ENCODE measurements at regions not wholly inside any gene's neighbourhood (a gene's known extent, or its start where the extent isn't known, plus 50 kb on each side); places are given as distances from the start of the nearest gene placed in this dataset.
"Not testable (repeated sequence)": the region's sequence is repeated elsewhere in the genome, so short reads cannot be mapped to it uniquely, and the experiment has no call there.

DNA sequence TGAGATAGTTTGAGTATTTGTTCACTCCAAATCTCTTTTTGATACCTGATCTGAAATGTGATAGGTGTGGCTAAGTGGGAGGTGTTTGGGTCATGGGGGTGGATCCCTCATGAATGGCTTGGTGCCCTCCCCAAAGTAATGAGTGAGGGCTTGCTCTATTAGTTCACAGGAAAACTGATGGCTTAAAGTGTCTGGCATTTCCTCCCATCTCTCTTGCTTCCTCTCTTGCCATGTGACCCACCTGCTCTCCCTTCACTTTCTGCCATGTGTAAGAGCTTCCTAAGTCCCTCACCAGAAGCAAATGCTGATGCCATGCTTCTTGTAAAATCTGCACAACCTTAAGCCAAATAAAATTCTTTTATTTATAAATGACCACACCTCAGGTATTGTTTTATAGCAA, 61.1 kb downstream of the MAD2L1 start:
- Mint-ChIP-seq H3K27me3 (peaks cover 0 to 19% (median 3%) of the 10 kb centered on the region in 5 donors), H3K27ac (no peak overlapping the region), H3K9me3 (no peaks in the 10 kb centered on the region), H3K4me3 (no peak overlapping the region), H3K36me3 (no peaks in the 10 kb centered on the region), H3K4me1 (no peaks in the 10 kb centered on the region)
- DNase-seq (no peak), ATAC-seq (no peak)
- POLR2A ChIA-PET, result no interaction called here

DNA sequence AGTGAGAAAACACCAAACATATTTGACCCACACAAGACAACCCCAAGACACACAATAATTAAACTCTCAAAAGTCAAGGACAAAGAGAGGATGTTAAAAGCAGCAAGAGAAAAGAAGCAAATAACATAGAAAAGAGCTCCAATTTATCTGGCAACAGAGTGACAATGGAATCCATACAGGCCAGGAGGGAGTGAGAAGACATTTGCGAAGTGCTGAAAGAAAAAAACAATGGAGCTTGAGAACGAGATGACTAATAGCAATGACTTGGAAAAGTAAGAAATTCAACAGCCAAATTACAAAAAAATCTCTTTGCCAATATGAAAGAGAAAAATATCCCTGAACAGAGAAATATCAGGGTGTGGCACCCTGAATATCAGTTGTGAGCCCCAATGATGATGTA, 61.6 kb downstream of the MAD2L1 start:
- no peak overlapping the region for H3K4me3 Mint-ChIP-seq
- no peaks in the 10 kb centered on the region for H3K9me3 Mint-ChIP-seq
- H3K36me3 Mint-ChIP-seq, result no peaks in the 10 kb centered on the region
- DNase-seq, result no peak
- ATAC-seq, result no peak
- no peaks in the 10 kb centered on the region for H3K4me1 Mint-ChIP-seq
- H3K27me3 Mint-ChIP-seq, result peaks cover 0 to 19% (median 3%) of the 10 kb centered on the region in 5 donors
- H3K27ac Mint-ChIP-seq, result no peak overlapping the region
- POLR2A ChIA-PET, result no interaction called here

DNA sequence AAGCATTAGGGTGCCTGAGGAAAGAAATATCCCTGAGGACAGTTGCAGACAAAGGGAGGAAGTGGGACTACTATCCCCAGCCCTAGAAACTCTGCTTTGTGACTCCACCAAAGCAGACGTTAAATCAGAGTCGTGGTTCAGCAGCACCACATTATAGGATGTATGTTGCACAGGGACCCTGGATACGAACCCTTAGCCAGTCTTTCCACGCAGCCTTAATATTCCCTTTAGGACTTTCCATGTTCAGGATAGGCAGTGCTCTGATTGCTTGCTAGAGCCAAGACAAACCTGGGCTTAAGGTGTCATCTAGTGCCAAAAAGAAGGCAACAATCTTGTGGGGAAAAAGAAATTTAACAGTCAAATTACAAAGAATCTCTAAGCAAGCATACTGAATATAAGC, 62.6 kb downstream of the MAD2L1 start:
- H3K4me3 Mint-ChIP-seq, result no peak overlapping the region
- peaks cover 0 to 16% (median 3%) of the 10 kb centered on the region in 5 donors for H3K27me3 Mint-ChIP-seq

DNA sequence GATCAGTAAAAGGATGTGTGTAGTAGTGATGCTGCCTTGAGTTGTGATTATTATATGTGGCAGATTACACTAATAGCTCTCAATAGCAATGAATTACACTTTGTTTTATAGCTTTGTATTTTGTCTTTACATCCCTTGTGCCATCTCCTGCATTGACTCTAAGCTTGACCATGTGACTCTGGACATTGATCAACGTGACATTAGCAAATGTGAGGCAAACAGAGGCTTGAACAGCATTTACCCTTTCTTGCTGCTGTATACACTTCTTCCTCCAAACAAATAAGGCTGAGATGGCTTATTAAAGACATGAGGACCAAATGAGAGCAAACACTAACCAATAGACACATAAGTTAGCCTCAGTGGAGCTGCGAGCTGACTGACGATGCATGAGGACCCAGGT, 63.5 kb downstream of the MAD2L1 start:
- Mint-ChIP-seq H3K36me3 (no peaks in the 10 kb centered on the region), H3K4me1 (no peaks in the 10 kb centered on the region), H3K9me3 (no peaks in the 10 kb centered on the region), H3K27me3 (peaks cover 0 to 16% (median 3%) of the 10 kb centered on the region in 5 donors), H3K27ac (no peak overlapping the region), H3K4me3 (no peak overlapping the region)
- DNase-seq, result no peak
- POLR2A ChIA-PET, result no interaction called here
- no peak for ATAC-seq

More for the DNA sequence above, 62.6 kb downstream of the MAD2L1 start:
- Mint-ChIP-seq H3K36me3 (no peaks in the 10 kb centered on the region), H3K4me1 (no peaks in the 10 kb centered on the region), H3K27ac (no peak overlapping the region), H3K9me3 (no peaks in the 10 kb centered on the region)
- POLR2A ChIA-PET, result no interaction called here
- ATAC-seq (no peak), DNase-seq (no peak)

DNA sequence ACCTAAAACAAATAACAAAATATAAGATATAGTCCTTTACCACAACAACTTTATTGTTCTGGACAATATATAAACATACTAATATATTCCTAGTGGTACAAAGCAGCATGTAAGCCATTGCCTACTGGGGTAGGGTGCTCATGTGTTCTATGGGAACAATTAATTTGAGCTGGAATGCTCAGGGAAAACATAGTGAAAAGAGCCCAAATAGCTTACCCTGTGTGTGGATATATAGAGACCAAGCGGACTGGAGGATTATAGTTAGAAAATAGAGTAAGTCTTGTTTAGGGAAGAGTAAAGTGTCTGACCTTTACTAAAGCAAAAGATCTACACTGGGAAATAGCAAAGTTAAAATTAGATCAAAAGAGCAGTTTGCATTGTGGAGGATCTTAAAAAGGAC, 64.8 kb downstream of the MAD2L1 start:
- Mint-ChIP-seq H3K27me3 (peaks cover 0 to 23% (median 6%) of the 10 kb centered on the region in 5 donors), H3K36me3 (no peaks in the 10 kb centered on the region), H3K9me3 (no peaks in the 10 kb centered on the region), H3K4me1 (no peaks in the 10 kb centered on the region), H3K27ac (no peak overlapping the region), H3K4me3 (no peak overlapping the region)
- ATAC-seq (no peak), DNase-seq (no peak)
- POLR2A ChIA-PET, result no interaction called here

DNA sequence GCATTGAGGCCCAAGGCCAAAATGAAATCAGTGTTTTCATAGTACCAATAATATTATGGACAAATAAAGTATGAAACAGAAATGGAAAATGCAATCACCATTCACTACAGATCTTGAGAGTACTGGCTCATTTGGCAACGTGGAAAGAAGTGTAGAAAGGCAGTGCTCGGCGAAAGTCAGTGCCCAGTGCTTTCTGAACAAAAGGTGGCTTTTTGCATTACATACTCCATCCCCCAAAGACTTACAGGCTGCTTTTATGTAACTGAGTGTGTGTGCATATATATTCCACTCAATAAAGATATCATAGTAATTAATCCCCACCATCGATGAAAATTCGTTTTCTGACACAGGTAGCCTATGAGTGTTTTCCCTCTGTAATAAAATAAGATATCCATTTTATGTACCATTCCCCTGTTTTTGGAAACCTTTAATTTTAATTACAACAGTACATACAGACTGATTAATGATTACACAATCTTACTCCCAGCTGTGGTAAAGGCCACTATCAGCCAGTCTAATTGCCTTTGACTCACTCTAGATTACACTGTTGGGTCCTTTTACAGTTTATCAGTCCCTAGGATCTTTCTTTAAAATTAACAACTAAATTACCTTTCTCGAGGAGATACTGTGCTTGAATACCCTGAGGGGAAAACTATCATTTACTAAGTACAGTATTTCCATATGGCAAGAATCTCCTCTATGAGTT, 65.9 kb downstream of the MAD2L1 start:
- no peak for ATAC-seq
- Mint-ChIP-seq H3K27me3 (peaks cover 0 to 30% (median 8%) of the 10 kb centered on the region in 5 donors), H3K4me3 (no peak overlapping the region), H3K4me1 (no peaks in the 10 kb centered on the region), H3K9me3 (no peaks in the 10 kb centered on the region), H3K36me3 (no peaks in the 10 kb centered on the region), H3K27ac (no peak overlapping the region)
- DNase-seq, result no peak
- POLR2A ChIA-PET, result no interaction called here

DNA sequence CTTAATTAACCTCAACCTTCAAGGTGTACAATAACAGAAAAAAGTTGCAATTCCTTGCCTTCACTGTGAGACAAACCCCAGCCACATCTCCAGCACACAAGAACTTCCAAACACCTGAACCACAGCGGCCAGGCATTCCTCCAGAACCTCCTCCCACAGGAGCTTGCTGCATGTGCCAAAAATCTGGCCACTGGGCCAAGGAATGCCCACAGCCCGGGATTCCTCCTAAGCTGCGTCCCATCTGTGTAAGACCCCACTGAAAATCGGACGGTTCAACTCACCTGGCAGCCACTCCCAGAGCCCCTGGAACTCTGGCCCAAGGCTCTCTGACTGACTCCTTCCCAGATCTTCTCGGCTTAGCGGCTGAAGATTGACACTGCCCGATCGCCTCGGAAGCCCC, 70.6 kb downstream of the MAD2L1 start:
- DNase-seq, H3K36me3 Mint-ChIP-seq, H3K4me3 Mint-ChIP-seq, POLR2A ChIA-PET, H3K9me3 Mint-ChIP-seq, H3K4me1 Mint-ChIP-seq, ATAC-seq, H3K27ac Mint-ChIP-seq: not testable (repeated sequence)
- H3K27me3 Mint-ChIP-seq, result peaks cover 0 to 30% (median 5%) of the 10 kb centered on the region in 5 donors

DNA sequence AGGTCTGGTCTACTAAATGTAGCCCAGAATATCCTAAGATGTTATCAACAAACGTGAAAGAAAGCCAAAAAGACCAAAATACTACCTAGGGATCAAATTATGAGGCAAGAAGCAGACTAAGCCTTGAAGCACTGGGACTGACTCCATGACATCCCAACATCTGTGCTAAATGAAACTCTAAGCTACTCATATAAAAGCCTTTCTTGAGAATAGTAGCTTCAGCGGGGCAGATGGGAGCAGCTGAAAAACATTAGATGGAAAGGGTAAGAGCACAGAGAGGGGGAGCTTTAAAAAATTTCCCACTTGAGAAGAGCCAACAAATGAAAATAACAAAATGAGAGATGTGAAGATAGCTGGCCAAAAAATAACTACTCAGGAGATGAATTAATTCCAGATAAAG, 81.7 kb downstream of the MAD2L1 start:
- peaks cover 0 to 2% (median 2%) of the 10 kb centered on the region in 5 donors for H3K27me3 Mint-ChIP-seq
- DNase-seq (no peak), ATAC-seq (no peak)
- POLR2A ChIA-PET, result no interaction called here
- H3K27ac Mint-ChIP-seq, result no peak overlapping the region
- no peaks in the 10 kb centered on the region for H3K36me3 Mint-ChIP-seq
- no peaks in the 10 kb centered on the region for H3K9me3 Mint-ChIP-seq
- H3K4me3 Mint-ChIP-seq, result no peak overlapping the region
- no peaks in the 10 kb centered on the region for H3K4me1 Mint-ChIP-seq

DNA sequence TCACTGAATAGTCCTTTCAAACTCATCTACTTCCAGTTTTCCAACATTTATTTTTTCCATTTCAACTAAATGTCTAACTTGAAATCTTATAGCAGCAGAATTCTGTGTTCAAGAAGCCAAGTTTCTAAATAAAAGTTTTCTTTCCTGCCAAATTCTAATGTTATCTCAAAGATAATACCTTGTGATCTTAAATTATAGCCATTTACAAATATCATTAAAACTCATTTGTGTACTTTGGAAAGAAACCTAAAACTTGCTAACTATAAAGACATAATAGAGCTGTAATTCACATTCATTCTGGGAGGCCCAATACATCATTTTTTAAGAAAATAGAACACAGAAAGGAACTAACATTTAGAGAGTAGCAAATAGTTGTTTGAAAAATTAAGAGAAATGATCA, 83.9 kb downstream of the MAD2L1 start:
- DNase-seq (no peak), ATAC-seq (no peak)
- H3K36me3 Mint-ChIP-seq, result no peaks in the 10 kb centered on the region
- no peak overlapping the region for H3K27ac Mint-ChIP-seq
- H3K27me3 Mint-ChIP-seq, result peaks cover 0 to 2% (median 0%) of the 10 kb centered on the region in 5 donors
- no peaks in the 10 kb centered on the region for H3K9me3 Mint-ChIP-seq
- H3K4me1 Mint-ChIP-seq, result no peaks in the 10 kb centered on the region
- no peak overlapping the region for H3K4me3 Mint-ChIP-seq
- POLR2A ChIA-PET, result no interaction called here

DNA sequence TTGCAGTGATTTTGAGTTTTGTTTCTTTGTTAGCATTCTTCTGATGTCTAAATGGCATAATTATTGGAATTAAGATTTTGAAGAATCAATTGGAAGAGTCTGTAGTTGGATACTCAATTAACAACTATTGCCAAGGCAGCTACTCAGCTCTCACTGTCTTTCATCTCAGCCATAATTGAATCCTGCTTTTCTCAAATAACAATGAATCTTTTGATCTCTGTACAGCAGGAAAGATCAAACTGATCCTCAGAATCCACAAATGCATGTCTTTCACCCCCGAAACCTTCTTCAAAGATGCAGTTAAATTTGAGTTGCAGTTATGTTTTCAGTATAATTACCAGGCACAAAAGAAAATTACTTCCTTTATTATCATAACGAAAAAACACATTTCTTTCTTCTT, 86.2 kb downstream of the MAD2L1 start:
- DNase-seq (no peak), ATAC-seq (no peak)
- Mint-ChIP-seq H3K27me3 (peaks cover 0 to 2% (median 0%) of the 10 kb centered on the region in 5 donors), H3K36me3 (no peaks in the 10 kb centered on the region), H3K9me3 (no peaks in the 10 kb centered on the region), H3K27ac (no peak overlapping the region), H3K4me3 (no peak overlapping the region), H3K4me1 (no peaks in the 10 kb centered on the region)
- POLR2A ChIA-PET, result no interaction called here

DNA sequence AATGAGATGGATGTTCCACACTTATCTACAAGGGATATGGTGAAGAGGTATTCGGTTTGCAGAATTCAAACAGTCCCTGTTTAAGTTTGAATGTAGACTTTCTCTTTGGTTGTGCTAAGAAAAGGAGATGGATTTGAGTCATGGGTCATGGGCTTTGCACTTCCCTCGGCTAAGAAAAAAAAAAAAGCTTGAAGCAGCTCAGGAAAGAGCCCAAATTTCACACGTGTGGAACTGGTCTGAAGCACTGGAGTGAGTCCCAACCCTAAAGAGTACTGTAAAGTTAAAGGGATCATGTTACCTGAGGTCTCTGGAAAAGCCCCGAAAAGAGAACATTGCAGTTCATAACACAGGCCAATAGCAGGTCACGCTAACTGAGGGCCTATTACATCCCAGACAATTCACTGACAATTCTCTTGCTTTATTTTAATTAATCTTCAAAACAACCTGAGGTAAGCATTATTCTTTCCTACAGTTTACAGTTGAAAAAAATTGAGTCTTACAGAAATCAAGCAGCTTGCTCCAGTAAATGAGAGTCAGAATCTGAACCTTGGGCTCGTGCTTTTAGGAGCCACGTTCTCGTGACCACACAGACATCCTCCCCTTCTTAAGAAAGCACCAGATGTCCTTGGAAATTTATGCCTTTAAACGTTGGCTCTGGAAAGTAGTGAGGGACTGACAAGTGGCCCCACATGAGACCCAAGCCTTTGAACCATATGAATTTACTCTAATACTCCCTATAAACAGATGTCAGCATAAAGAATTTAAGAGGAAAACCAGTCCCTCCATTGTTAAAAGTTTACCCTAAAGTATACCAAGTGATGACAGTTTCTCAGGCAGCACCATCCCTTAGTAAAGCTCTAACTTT, 89.3 kb downstream of the MAD2L1 start:
- Mint-ChIP-seq H3K9me3 (no peaks in the 10 kb centered on the region), H3K36me3 (no peaks in the 10 kb centered on the region), H3K4me3 (no peak overlapping the region), H3K27me3 (peaks cover under 1 to 13% (median 2%) of the 10 kb centered on the region in 5 donors), H3K27ac (no peak overlapping the region), H3K4me1 (no peaks in the 10 kb centered on the region)
- DNase-seq (no peak), ATAC-seq (no peak)
- POLR2A ChIA-PET, result interaction anchor here (0.7 kb wide), 1 partner anchor 1191 kb away, joined by 3 read pairs; no protein-coding TSS in a partner anchor

DNA sequence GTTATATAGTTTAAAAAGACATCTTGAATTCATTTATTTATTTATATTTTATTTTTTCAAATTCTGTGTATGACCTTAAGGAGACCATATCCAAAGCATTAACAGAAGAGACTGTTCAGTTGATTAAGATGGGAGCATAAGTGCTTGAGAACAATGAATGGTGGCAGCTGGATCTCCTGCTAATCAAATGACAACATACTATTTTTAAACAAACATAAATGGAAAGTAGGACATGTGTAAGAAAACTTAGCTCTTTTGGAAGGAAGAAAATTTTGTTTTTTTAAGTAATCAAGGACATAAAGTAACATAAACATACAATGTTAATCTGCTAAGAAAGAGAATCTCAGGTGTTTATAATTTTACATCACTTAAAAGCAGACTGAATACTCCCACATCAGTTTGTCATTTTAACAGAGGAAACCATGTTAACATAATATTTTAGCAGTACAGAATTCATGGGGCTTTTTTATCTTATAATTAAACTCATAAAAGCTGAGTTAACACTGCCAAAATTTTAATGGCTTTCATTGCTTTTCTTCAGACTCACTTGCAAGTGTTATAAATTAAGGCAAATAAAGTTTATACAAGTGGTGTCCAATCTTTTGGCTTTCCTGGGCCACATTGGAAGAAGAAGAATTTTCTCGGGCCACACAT, 95.1 kb downstream of the MAD2L1 start:
- Mint-ChIP-seq H3K9me3 (peaks cover 0 to 3% (median 0%) of the 10 kb centered on the region in 9 donors), H3K27me3 (peaks cover 2 to 17% (median 7%) of the 10 kb centered on the region in 5 donors), H3K4me1 (no peaks in the 10 kb centered on the region), H3K36me3 (no peaks in the 10 kb centered on the region), H3K4me3 (no peak overlapping the region), H3K27ac (no peak overlapping the region)
- POLR2A ChIA-PET, result no interaction called here
- DNase-seq, result no peak
- ATAC-seq, result no peak

DNA sequence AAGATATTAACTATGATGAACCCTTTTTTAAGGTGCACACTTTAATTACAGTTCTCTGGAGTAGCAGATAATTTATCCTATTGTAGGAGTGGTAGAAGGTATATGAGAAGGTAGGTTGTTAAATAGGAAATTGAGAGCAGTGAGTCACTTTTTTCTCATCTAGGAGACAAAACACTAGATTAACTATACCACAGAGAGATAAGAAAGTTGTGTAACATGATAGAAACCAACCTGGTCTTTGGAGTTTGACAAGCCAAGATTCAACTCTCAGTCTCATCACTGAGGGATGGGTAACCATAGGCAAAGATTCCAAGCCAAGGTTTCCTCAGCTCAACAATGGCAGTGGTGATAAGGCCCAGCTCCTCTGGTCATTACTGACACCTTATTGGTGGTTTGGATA, 104.0 kb downstream of the MAD2L1 start:
- Mint-ChIP-seq H3K4me1 (no peaks in the 10 kb centered on the region), H3K4me3 (no peak overlapping the region), H3K36me3 (no peaks in the 10 kb centered on the region), H3K27me3 (peaks cover 0 to 11% (median 5%) of the 10 kb centered on the region in 5 donors), H3K9me3 (no peaks in the 10 kb centered on the region), H3K27ac (no peak overlapping the region)
- no peak for DNase-seq
- no peak for ATAC-seq
- POLR2A ChIA-PET, result no interaction called here

Measured in naive thymus-derived CD8-positive, alpha-beta T cell (primary cell).